GM12878 (cell line): ENCODE measurements at regions not wholly inside any gene's neighbourhood (a gene's known extent, or its start where the extent isn't known, plus 50 kb on each side); places are given as distances from the start of the nearest gene placed in this dataset.

Experiments
- EP300 ChIP-seq, 2 experiments: fragments of 150-350 bp in 1 of 2; IDR thresholded peaks; 2 replicates each; pipeline ENCODE4 v1.6.1; 2011 to 2012; ENCODE audit warnings: low read depth in 2 of 2, low read length in 2 of 2, borderline replicate concordance in 1 of 2, improper control_type of control experiment in 1 of 2, inconsistent platforms in 1 of 2; ENCODE audit not compliant: control insufficient read depth in 1 of 2
- TF ChIP-seq, protein P1 (sequence below), 3 experiments: IDR thresholded peaks in 2 of 3; conservative IDR thresholded peaks in 1 of 3; 2 replicates each; pipeline ENCODE4 v1.5.1; 2011; ENCODE audit warnings: low read depth in 3 of 3, low read length in 3 of 3, mild to moderate bottlenecking in 3 of 3, control low read depth in 2 of 3, moderate library complexity in 2 of 3, inconsistent platforms in 1 of 3, mixed read lengths in 1 of 3; ENCODE audit not compliant: control insufficient read depth in 2 of 3, insufficient read depth in 1 of 3; ENCODE audit errors: extremely low read depth in 1 of 3

- TF ChIP-seq, protein P1, sequence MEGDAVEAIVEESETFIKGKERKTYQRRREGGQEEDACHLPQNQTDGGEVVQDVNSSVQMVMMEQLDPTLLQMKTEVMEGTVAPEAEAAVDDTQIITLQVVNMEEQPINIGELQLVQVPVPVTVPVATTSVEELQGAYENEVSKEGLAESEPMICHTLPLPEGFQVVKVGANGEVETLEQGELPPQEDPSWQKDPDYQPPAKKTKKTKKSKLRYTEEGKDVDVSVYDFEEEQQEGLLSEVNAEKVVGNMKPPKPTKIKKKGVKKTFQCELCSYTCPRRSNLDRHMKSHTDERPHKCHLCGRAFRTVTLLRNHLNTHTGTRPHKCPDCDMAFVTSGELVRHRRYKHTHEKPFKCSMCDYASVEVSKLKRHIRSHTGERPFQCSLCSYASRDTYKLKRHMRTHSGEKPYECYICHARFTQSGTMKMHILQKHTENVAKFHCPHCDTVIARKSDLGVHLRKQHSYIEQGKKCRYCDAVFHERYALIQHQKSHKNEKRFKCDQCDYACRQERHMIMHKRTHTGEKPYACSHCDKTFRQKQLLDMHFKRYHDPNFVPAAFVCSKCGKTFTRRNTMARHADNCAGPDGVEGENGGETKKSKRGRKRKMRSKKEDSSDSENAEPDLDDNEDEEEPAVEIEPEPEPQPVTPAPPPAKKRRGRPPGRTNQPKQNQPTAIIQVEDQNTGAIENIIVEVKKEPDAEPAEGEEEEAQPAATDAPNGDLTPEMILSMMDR (IDR thresholded peaks at IDR 0.05 in 2 of 3, conservative IDR thresholded peaks at IDR 0.05 in 1 of 3; ENCODE audit: control insufficient read depth in 2 of 3, extremely low read depth in 1 of 3, insufficient read depth in 1 of 3, low read depth in 3 of 3, low read length in 3 of 3) = no peak
- no peak for TF ChIP-seq EP300 (IDR thresholded peaks at IDR 0.05; ENCODE audit: borderline replicate concordance in 1 of 2, control insufficient read depth in 1 of 2, low read depth in 2 of 2, low read length in 2 of 2)
Measured at GRCh38 chr4:11250510-11250909, 178.2 kb downstream of the HS3ST1 start.
